HepG2 (cell line): ENCODE measurements at regions not wholly inside any gene's neighbourhood (a gene's known extent, or its start where the extent isn't known, plus 50 kb on each side); places are given as distances from the start of the nearest gene placed in this dataset.

ENCODE experiments used
- ATAC-seq: fragments of 200-7000 bp; cut with Tn5 transposase; 3 replicates; pipeline ENCODE4 v1.9.1; 2020; ENCODE audit warnings: mild to moderate bottlenecking, moderate library complexity
- BruUV-seq: library from RNA; stranded (reverse); fragments of 400-500 nt; replicated peaks from 2 replicates; lab custom pipeline; 2021; lab: Mats Ljungman, UMichigan
- CTCF ChIA-PET: fragments of 300-600 bp; formaldehyde crosslinking; extraction: SDS; loops from one replicate; lab custom pipeline; 2021; ENCODE audit warnings: low total read pairs, inconsistent platforms, low intra/inter-chr PET ratio; lab: Yijun Ruan, JAX
- POLR2A ChIA-PET: fragments of 350-600 bp; sonication (Branson Sonifier 250); formaldehyde crosslinking; loops from one replicate; lab custom pipeline; 2020; ENCODE audit warnings: antibody characterized with exemption, inconsistent platforms; lab: Yijun Ruan, JAX
- DNase-seq: peaks from one replicate; pipeline ENCODE4 v3.0.0-alpha.2; 2015; ENCODE audit warnings: low spot score
- FAIRE-seq: peaks from 3 replicates; lab custom pipeline; 2011; peaks lifted over from hg19 to GRCh38; lab: Jason Lieb, UNC
- H2AFZ ChIP-seq: one replicate; pipeline ENCODE4 v1.6.1; 2011; ENCODE audit warnings: low read length, inconsistent platforms
- H3K27ac ChIP-seq: fragments of 300-600 bp; 3 replicates; pipeline ENCODE4 v1.8.0; 2011; ENCODE audit warnings: mixed run types, mild to moderate bottlenecking, mixed read lengths, low read length, inconsistent platforms; ENCODE audit not compliant: insufficient read depth; ENCODE audit errors: extremely low read length
- H3K27me3 ChIP-seq, 2 experiments: fragments of 200-600 bp in 1 of 2; 2 replicates in 1 of 2; 3 replicates in 1 of 2; pipeline versions ENCODE4 v1.6.0 to v1.8.0; 2011; ENCODE audit warnings: low read length in 2 of 2, mild to moderate bottlenecking in 2 of 2, moderate library complexity in 2 of 2, inconsistent platforms in 1 of 2; ENCODE audit not compliant: insufficient read depth in 2 of 2, control insufficient read depth in 1 of 2
- H3K36me3 ChIP-seq, 2 experiments: fragments of 200-600 bp in 1 of 2; replicated peaks in 1 of 2; 2 replicates in 1 of 2; 3 replicates in 1 of 2; pipeline versions ENCODE4 v1.5.1 to v1.8.0; 2011; ENCODE audit warnings: low read length in 2 of 2, inconsistent platforms in 1 of 2; ENCODE audit not compliant: insufficient read depth in 2 of 2, control insufficient read depth in 1 of 2
- H3K4me1 ChIP-seq: 2 replicates; pipeline ENCODE4 v1.5.1; 2012; ENCODE audit warnings: low read length, inconsistent platforms; ENCODE audit not compliant: insufficient read depth
- H3K4me2 ChIP-seq: 2 replicates; pipeline ENCODE4 v1.6.0; 2011; ENCODE audit warnings: low read depth, low read length, inconsistent platforms
- H3K4me3 ChIP-seq, 3 experiments: fragments of 200-600 bp in 1 of 3; sonication (generic), shearing (Covaris generic) in 1 of 3; replicated peaks in 1 of 3; 2 replicates each; pipeline ENCODE4 v1.5.1; 2011 to 2016; ENCODE audit warnings: low read length in 3 of 3, inconsistent platforms in 2 of 3, low read depth in 2 of 3, mild to moderate bottlenecking in 2 of 3, control low read depth in 1 of 3, mixed read lengths in 1 of 3; ENCODE audit not compliant: insufficient read depth in 1 of 3
- H3K79me2 ChIP-seq: one replicate; pipeline ENCODE4 v1.6.1; 2011; ENCODE audit warnings: low read length, inconsistent platforms; ENCODE audit not compliant: insufficient read depth
- H3K9ac ChIP-seq: 2 replicates; pipeline ENCODE4 v1.6.0; 2011; ENCODE audit warnings: mild to moderate bottlenecking, low read depth, low read length, inconsistent platforms; ENCODE audit not compliant: insufficient read depth
- H3K9me3 ChIP-seq: 2 replicates; pipeline ENCODE4 v1.5.1; 2012; ENCODE audit warnings: mild to moderate bottlenecking, low read length
- H4K20me1 ChIP-seq: 2 replicates; pipeline ENCODE4 v1.6.0; 2011; ENCODE audit warnings: inconsistent platforms, mild to moderate bottlenecking, low read length, moderate library complexity; ENCODE audit not compliant: insufficient read depth
- ATRX ChIP-seq: sonication (generic); formaldehyde crosslinking; IDR thresholded peaks from 2 replicates; pipeline ENCODE4 v1.4.0; 2020; ENCODE audit warnings: missing genetic modification reagents, borderline replicate concordance
- BHLHE40 ChIP-seq: IDR thresholded peaks from 2 replicates; pipeline ENCODE4 v1.6.1; 2011; ENCODE audit warnings: low read length, improper control_type of control experiment
- DNMT3B ChIP-seq: conservative IDR thresholded peaks from 2 replicates; pipeline ENCODE4 v1.6.1; 2016; ENCODE audit warnings: missing biosample characterization, control low read depth
- NR2F1 ChIP-seq, 2 experiments: fragments of 450-650 bp in 1 of 2; formaldehyde crosslinking in 1 of 2; IDR thresholded peaks; 2 replicates each; pipeline versions ENCODE4 v1.5.0 to v1.6.1; 2016 to 2020; ENCODE audit warnings: mild to moderate bottlenecking in 1 of 2, missing compliant biosample characterization in 1 of 2, missing genetic modification reagents in 1 of 2, moderate library complexity in 1 of 2
- ZNF234 ChIP-seq: sonication (generic); formaldehyde crosslinking; conservative IDR thresholded peaks from 2 replicates; pipeline ENCODE4 v1.5.1; 2020; ENCODE audit warnings: mild to moderate bottlenecking, missing genetic modification reagents
- ZNF264 ChIP-seq: sonication (generic); formaldehyde crosslinking; IDR thresholded peaks from 2 replicates; pipeline ENCODE4 v1.4.0; 2020; ENCODE audit warnings: missing genetic modification reagents
- ZNF556 ChIP-seq: sonication (generic); formaldehyde crosslinking; IDR thresholded peaks from 2 replicates; pipeline ENCODE4 v1.4.0; 2020; ENCODE audit warnings: mild to moderate bottlenecking, missing genetic modification reagents, borderline replicate concordance
- ZNF564 ChIP-seq: sonication (generic); formaldehyde crosslinking; IDR thresholded peaks from 2 replicates; pipeline ENCODE4 v1.8.1; 2023; ENCODE audit warnings: mild to moderate bottlenecking, missing genetic modification reagents
- ZNF619 ChIP-seq: sonication (generic); formaldehyde crosslinking; IDR thresholded peaks from 2 replicates; pipeline ENCODE4 v1.4.0; 2020; ENCODE audit warnings: mild to moderate bottlenecking, missing genetic modification reagents
- ZNF678 ChIP-seq: sonication (generic); formaldehyde crosslinking; IDR thresholded peaks from 2 replicates; pipeline ENCODE4 v1.4.0; 2020; ENCODE audit warnings: mild to moderate bottlenecking, missing genetic modification reagents
- ZNF772 ChIP-seq: sonication (generic); formaldehyde crosslinking; IDR thresholded peaks from 2 replicates; pipeline ENCODE4 v1.5.0; 2020; ENCODE audit warnings: mild to moderate bottlenecking, missing genetic modification reagents
- WGBS: methylation state at CpG from one replicate; pipeline ENCODE4 v1.1.6; 2017; ENCODE audit warnings: low lambda C conversion rate; 5-methylcytosine and 5-hydroxymethylcytosine counted together
- in situ Hi-C: cut with HindIII; loops from 2 replicates; pipeline ENCODE4 v1.10.0; 2017; ENCODE audit warnings: low pct_unique_long_range_greater_than_20kb; ENCODE audit not compliant: extremely low pct_ligation_motif_present
- intact Hi-C: fragments of 100-400 bp; cut with micrococcal nuclease; formaldehyde crosslinking; loops from one replicate; pipeline ENCODE4 v1.10.0; 2022; ENCODE audit not compliant: unreplicated experiment
- TF ChIP-seq, protein P1 (sequence below): sonication (generic); formaldehyde crosslinking; IDR thresholded peaks from 2 replicates; pipeline ENCODE4 v1.4.0; 2020; ENCODE audit warnings: mild to moderate bottlenecking, missing genetic modification reagents
- TF ChIP-seq, protein P2 (sequence below): IDR thresholded peaks from 2 replicates; pipeline ENCODE4 v1.6.1; 2016; ENCODE audit warnings: mild to moderate bottlenecking, missing biosample characterization, missing genetic modification reagents
- TF ChIP-seq, protein P3 (sequence below): sonication (generic); formaldehyde crosslinking; IDR thresholded peaks from 2 replicates; pipeline ENCODE4 v1.8.1; 2023; ENCODE audit warnings: mild to moderate bottlenecking, missing genetic modification reagents, borderline replicate concordance

DNA sequence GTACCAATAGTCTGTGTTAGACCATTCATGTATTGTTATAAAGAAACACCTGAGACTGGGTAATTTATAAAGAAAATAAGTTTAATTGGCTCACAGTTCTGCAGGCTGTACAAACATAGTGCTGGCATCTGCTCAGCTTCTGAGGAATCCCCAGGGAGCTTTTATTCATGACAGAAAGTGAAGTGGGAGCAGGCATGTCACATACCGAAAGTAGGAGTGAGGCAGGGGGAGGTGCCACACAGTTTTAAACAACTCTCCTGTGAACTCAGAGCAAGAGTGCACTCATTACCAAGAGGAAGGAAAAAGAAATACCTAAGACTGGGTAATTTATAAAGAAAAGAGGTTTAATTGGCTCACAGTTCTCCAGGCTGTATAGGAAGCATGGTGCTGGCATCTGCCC lies 591.2 kb downstream of the PPP4R3C start:
- Histone ChIP-seq H3K4me1 (no peaks in the 10 kb centered on the region), H3K9ac (no peak overlapping the region), H2AFZ (no peak overlapping the region), H3K9me3 (no peaks in the 10 kb centered on the region), H3K27ac (no peak overlapping the region), H3K4me3 (no peak overlapping the region), H3K27me3 (no peaks in the 10 kb centered on the region), H4K20me1 (no peaks in the 10 kb centered on the region), H3K4me2 (no peak overlapping the region), H3K79me2 (no peaks in the 10 kb centered on the region), H3K36me3 (no peaks in the 10 kb centered on the region)
- FAIRE-seq (no peak), ATAC-seq (no peak), DNase-seq (no peak)
- intact Hi-C loops = no loop called here
- TF ChIP-seq ZNF556 (CRISPR knock-in tag) = no peak
- no peak for TF ChIP-seq ZNF678
- TF ChIP-seq, protein P1, sequence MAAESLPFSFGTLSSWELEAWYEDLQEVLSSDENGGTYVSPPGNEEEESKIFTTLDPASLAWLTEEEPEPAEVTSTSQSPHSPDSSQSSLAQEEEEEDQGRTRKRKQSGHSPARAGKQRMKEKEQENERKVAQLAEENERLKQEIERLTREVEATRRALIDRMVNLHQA (CRISPR knock-in tag) = no peak
- TF ChIP-seq, protein P2, sequence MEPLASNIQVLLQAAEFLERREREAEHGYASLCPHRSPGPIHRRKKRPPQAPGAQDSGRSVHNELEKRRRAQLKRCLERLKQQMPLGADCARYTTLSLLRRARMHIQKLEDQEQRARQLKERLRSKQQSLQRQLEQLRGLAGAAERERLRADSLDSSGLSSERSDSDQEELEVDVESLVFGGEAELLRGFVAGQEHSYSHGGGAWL = no peak
- TF ChIP-seq BHLHE40 = no peak
- TF ChIP-seq ZNF234 = no peak
- TF ChIP-seq DNMT3B (CRISPR knock-in tag) = no peak
- TF ChIP-seq ZNF619 = no peak
- TF ChIP-seq, protein P3, sequence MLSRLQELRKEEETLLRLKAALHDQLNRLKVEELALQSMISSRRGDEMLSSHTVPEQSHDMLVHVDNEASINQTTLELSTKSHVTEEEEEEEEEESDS (CRISPR knock-in tag) = no peak
- TF ChIP-seq ZNF264 (CRISPR knock-in tag) = no peak
- TF ChIP-seq ZNF564 = no peak
- TF ChIP-seq NR2F1 (CRISPR knock-in tag; IDR thresholded peaks at IDR 0.05) = no peak
- no peak for TF ChIP-seq ATRX (CRISPR knock-in tag)
- no peak for TF ChIP-seq ZNF772 (CRISPR knock-in tag)
- ChIA-PET POLR2A (no interaction called here), CTCF (no interaction called here)
- WGBS = 0% methylated on average over 1 of the region's 1 CpG
- in situ Hi-C loops = no loop called here
- no TSS peak for BruUV-seq
